Myocyte (in vitro differentiated cells): ENCODE measurements at regions not wholly inside any gene's neighbourhood (a gene's known extent, or its start where the extent isn't known, plus 50 kb on each side); places are given as distances from the start of the nearest gene placed in this dataset.

ENCODE experiments used
- DNase-seq: peaks from one replicate; pipeline ENCODE4 v3.0.0-alpha.2; 2012; ENCODE audit warnings: low read depth

DNA sequence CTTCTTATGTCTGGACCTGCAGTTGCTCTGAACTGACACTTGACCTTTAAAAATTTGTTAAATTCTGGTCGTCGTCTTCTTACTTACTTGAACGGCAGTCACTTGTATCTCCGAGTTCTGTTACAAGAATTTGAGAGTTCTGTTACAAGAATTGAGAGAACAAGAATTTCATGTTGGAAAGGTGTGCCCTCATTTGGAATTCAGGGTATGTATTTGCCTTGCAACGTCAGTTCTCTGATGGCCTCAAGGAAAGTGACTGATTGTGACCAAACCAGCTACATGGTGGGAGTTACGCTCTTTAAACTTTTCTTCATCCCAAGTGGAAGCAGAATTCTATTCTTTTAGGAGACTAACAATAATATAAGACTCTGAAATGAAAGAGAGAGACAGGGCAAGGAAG lies 320.0 kb upstream of the TRIB2 start:
- no peak for DNase-seq

GRCh38 chr2:12397854-12398253 lies 318.9 kb upstream of the TRIB2 start:
- DNase-seq: peak; percentile 42

GRCh38 chr2:12399240-12399639 lies 317.5 kb upstream of the TRIB2 start:
- no peak for DNase-seq

- DNase-seq: no peak
Measured at GRCh38 chr2:12400543-12400942, 316.2 kb upstream of the TRIB2 start.

DNA sequence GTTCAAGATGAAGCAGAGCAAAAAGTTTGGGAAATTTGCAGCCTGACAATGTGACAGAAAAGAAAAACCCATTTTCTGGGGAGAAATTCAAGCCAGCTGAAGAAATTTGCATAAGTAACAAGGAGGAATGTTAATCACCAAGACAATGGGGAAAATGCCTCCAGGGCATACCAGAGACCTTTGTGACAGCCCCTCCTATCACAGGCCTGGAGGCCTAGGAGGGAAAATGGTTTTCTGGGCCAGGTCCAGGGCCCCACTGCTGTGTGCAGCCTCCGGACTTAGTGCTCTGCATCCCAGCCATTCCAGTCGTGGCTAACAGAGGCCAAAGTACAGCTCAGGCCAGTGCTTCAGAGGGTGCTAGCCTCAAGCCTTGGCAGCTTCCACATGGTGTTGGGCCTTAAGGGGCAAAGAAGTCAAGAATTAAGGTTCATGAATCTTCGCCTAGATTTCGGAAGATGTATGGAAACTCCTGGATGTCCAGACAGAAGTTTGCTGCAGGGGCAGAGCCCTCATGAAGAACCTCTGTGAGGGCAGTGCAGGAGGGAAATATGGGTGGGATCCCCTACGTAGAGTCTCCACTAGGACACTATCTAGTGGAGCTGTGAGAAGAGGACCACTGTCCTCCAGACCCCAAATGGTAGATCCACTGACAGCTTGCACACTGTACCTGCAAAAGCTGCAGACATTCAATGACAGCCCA lies 314.1 kb upstream of the TRIB2 start:
- no peak for DNase-seq

GRCh38 chr2:12404497-12404896 lies 312.2 kb upstream of the TRIB2 start:
- DNase-seq: no peak

GRCh38 chr2:12407160-12407559 lies 309.6 kb upstream of the TRIB2 start:
- no peak for DNase-seq

DNA sequence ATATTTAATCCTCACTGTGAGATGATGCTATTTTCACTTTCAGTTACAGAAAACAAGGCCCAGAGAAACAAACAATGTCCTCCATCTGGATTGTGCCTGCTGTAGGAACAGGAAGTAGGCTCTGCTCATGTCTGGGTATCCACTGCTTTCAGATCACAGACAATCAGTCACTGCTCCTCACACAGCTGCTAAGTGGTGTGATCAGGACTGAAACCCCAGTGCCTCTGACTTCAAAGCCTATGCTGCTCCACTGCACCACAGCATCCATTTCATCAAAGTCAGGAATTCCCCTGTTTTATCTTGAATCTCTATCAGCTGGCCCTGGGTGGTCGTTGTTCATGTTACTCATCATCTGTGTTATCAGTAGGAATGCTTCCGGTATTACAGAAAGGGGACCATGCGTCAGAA lies 303.8 kb upstream of the TRIB2 start:
- DNase-seq: peak; percentile 18

GRCh38 chr2:12415536-12415935 lies 301.2 kb upstream of the TRIB2 start:
- no peak for DNase-seq

- DNase-seq: peak; percentile 34
Measured at GRCh38 chr2:12416600-12416999, 300.1 kb upstream of the TRIB2 start.

GRCh38 chr2:12417786-12418185 lies 298.9 kb upstream of the TRIB2 start:
- DNase-seq: no peak

- no peak for DNase-seq
Measured at GRCh38 chr2:12419803-12420202, 296.9 kb upstream of the TRIB2 start.

GRCh38 chr2:12421046-12421445 lies 295.7 kb upstream of the TRIB2 start:
- no peak for DNase-seq

DNA sequence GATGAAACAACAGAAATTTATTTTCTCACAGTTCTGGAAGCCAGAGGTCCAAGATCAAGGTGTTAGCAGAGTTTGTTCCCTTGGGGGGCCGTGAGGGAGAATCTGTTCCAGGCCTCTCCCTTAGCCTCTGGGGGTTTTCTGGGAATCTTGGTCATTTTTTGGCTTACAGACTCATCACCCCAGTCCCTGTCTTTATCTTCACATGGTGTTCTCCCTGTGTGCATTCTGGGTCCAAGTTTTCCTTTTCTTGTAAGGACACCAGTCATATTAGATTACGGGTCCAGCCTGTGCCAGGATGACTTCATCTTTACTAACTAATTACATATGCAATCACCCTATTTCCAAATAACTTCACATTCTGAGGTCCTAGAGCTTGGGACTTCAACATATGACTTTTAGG lies 292.5 kb upstream of the TRIB2 start:
- no peak for DNase-seq

GRCh38 chr2:12424809-12425208 lies 291.9 kb upstream of the TRIB2 start:
- DNase-seq: no peak

DNA sequence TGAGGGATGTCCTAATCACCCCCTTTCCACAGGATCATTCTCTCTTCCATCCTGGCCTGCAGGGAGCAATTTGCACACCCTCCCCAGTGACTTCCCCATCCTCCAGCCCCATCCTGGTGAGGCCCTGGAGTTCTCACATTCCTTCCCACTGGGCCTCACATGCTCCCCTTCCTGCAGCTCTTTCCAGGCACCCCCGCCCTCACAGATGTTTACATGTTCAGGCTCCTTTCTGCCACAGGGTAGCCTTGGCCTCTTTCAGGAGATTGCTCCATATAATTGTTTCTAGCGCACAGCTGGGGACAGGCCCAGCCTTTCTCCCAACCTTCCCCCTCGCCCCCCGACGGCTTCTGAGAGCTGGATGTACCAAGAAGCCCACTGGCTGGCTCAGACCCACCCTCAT lies 288.4 kb upstream of the TRIB2 start:
- no peak for DNase-seq

DNA sequence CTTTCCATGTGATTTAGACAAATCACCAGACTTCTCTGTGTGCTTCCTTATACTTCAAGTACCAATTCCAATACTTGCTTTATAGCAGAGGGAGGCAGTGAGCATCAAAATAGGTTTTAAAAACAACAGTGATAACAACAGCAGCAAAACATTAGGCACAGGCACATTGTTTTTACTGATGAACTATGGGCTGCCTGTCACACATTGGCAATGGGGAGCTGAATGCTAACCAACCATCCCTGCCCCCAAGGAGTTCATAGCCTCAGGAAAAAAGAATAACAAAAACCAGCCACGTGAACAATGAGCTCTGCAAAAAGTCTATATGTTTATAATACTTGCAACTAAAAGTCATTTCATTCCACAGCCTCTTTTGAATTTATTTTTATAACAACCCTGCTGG lies 287.9 kb upstream of the TRIB2 start:
- no peak for DNase-seq

DNA sequence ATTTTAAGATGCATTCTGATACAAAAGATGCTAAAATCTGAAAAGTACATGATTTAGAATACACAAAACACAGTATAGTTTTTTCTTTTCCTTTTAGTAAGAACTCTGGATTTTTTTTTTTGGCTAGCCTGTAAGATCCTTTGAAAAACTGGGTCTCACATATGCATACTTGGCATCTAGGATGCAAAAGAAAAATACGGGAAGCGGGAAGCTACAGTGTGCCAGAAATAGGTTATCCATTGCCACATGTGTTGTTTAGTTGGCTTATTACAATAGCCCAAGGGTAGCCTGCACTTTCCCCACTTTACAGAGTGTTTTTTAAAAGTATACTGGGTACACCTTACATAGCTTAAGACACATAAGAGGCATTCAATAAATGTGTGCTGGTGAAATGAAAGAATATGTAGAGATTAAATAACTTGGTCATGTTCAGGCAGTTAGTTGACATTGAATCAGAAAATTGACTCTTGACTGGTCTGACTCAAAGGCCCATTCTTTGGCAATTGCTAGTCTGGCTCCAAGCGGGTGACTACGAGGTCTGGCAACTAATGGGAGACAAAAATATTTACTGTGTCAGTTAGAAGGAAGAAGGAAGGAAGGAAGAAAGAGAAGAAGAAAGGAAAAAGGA lies 286.8 kb upstream of the TRIB2 start:
- DNase-seq: no peak

- DNase-seq: no peak
Measured at GRCh38 chr2:12430407-12431133, 286.2 kb upstream of the TRIB2 start.

GRCh38 chr2:12432985-12433625 lies 283.6 kb upstream of the TRIB2 start:
- no peak for DNase-seq

DNA sequence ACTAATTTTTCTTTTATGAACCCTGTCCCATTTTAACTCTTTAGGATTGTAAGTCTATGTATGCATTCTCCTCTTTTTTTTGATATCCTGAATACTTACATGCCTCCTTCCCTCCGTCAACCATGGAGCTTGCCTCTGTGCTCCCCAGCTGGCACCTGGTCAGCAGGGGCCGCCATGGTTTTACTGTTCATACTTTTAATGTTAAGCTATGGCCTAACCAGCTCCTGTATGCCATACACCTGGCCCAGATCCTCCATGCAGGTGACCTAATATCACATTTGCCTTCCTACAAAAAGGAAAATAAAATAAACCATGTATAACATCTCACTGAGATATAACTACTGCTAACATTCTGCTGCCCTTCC lies 283.1 kb upstream of the TRIB2 start:
- no peak for DNase-seq

DNA sequence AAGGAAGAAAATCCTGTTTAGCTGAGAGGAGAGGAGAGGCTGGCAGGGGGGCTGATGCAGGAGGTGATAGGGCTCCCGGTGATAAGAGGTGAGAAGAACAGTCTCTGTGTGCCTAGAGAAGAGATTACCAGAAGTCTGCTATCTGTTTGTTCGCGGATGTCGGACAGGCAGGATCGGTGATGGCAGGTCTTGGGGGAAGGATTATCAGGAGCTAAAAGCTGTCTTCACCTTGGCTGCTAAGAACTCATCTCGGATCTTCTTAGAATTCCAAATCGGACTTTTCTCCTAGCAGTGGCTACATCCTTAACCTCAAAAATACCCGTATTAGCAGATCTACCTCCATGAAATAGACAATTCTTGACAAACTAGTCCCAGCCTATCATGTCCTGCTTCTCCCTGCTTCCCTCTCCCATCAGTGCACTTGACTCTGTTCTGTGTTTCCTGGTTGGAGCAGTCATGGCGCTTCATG lies 282.1 kb upstream of the TRIB2 start:
- DNase-seq: no peak
